Stimulated activated naive CD8-positive, alpha-beta T cell treated with anti-CD3 and anti-CD28 coated beads, Interleukin-15, amount 100 ng/mL, for 72 hours (primary cell): ENCODE measurements at regions not wholly inside any gene's neighbourhood (a gene's known extent, or its start where the extent isn't known, plus 50 kb on each side); places are given as distances from the start of the nearest gene placed in this dataset.

Source experiments
- ATAC-seq: fragments of 150-1000 bp; cut with Tn5 transposase; 2 replicates; pipeline ENCODE4 v1.10.0; 2021; ENCODE audit warnings: mild to moderate bottlenecking, moderate library complexity
- DNase-seq, 2 donors: peaks; one replicate each; pipeline ENCODE4 v3.0.0; 2021 to 2022
- H3K27ac Mint-ChIP-seq, 2 donors: one replicate each; pipeline ENCODE4 v1.8.0; 2022; ENCODE audit warnings: mild to moderate bottlenecking in 2 of 2, mixed read lengths in 2 of 2, moderate library complexity in 2 of 2
- H3K27me3 Mint-ChIP-seq: one replicate; pipeline ENCODE4 v1.8.0; 2022; ENCODE audit warnings: mixed read lengths
- H3K4me1 Mint-ChIP-seq: one replicate; pipeline ENCODE4 v1.8.0; 2022; ENCODE audit warnings: mild to moderate bottlenecking, mixed read lengths
- H3K4me3 Mint-ChIP-seq, 2 donors: one replicate each; pipeline ENCODE4 v1.8.0; 2022; ENCODE audit warnings: mild to moderate bottlenecking in 2 of 2, mixed read lengths in 2 of 2, moderate library complexity in 1 of 2
- H3K9me3 Mint-ChIP-seq, 2 donors: one replicate each; pipeline ENCODE4 v1.8.0; 2022; ENCODE audit warnings: mixed read lengths in 2 of 2

GRCh38 chr6:62714112-62714511, 428.1 kb upstream of the KHDRBS2 start:
- DNase-seq (no peak), ATAC-seq (no peak)
- Mint-ChIP-seq H3K27ac (no peak overlapping the region), H3K9me3 (peaks cover 4 to 9% of the 10 kb centered on the region in 2 donors), H3K4me3 (no peak overlapping the region), H3K27me3 (no peaks in the 10 kb centered on the region), H3K4me1 (no peaks in the 10 kb centered on the region)

GRCh38 chr6:62711750-62712149, 425.7 kb upstream of the KHDRBS2 start:
- Mint-ChIP-seq H3K27ac (no peak overlapping the region), H3K4me3 (no peak overlapping the region), H3K9me3 (peaks cover 7 to 14% of the 10 kb centered on the region in 2 donors), H3K27me3 (no peaks in the 10 kb centered on the region), H3K4me1 (no peaks in the 10 kb centered on the region)
- ATAC-seq, result no peak
- DNase-seq, result no peak

GRCh38 chr6:62707914-62708313, 421.9 kb upstream of the KHDRBS2 start:
- H3K27me3 Mint-ChIP-seq, result no peaks in the 10 kb centered on the region
- peaks cover 7 to 41% of the 10 kb centered on the region in 2 donors for H3K9me3 Mint-ChIP-seq
- DNase-seq (no peak), ATAC-seq (no peak)
- H3K4me1 Mint-ChIP-seq, result no peaks in the 10 kb centered on the region
- no peak overlapping the region for H3K4me3 Mint-ChIP-seq
- H3K27ac Mint-ChIP-seq, result no peak overlapping the region

GRCh38 chr6:62707156-62707555, 421.1 kb upstream of the KHDRBS2 start:
- DNase-seq (no peak), ATAC-seq (no peak)
- peaks cover 7 to 41% of the 10 kb centered on the region in 2 donors for H3K9me3 Mint-ChIP-seq
- H3K4me1 Mint-ChIP-seq, result no peaks in the 10 kb centered on the region
- no peak overlapping the region for H3K27ac Mint-ChIP-seq
- H3K27me3 Mint-ChIP-seq, result no peaks in the 10 kb centered on the region
- no peak overlapping the region for H3K4me3 Mint-ChIP-seq

GRCh38 chr6:62683063-62683462, 397.0 kb upstream of the KHDRBS2 start:
- H3K4me3 Mint-ChIP-seq, result no peak overlapping the region
- H3K4me1 Mint-ChIP-seq, result no peaks in the 10 kb centered on the region
- H3K27me3 Mint-ChIP-seq, result no peaks in the 10 kb centered on the region
- ATAC-seq (no peak), DNase-seq (no peak)
- no peak overlapping the region for H3K27ac Mint-ChIP-seq
- peaks cover 9 to 17% of the 10 kb centered on the region in 2 donors for H3K9me3 Mint-ChIP-seq

GRCh38 chr6:62681108-62681507, 395.1 kb upstream of the KHDRBS2 start:
- Mint-ChIP-seq H3K27me3 (no peaks in the 10 kb centered on the region), H3K4me3 (no peak overlapping the region), H3K9me3 (peaks cover 18 to 24% of the 10 kb centered on the region in 2 donors), H3K4me1 (no peaks in the 10 kb centered on the region), H3K27ac (no peak overlapping the region)
- DNase-seq (no peak), ATAC-seq (no peak)

- H3K9me3 Mint-ChIP-seq, result peaks cover 7 to 8% of the 10 kb centered on the region in 2 donors
- ATAC-seq, result no peak
- no peaks in the 10 kb centered on the region for H3K4me1 Mint-ChIP-seq
Observed at GRCh38 chr6:62672989-62673388, 387.0 kb upstream of the KHDRBS2 start.

GRCh38 chr6:62670490-62671223, 384.6 kb upstream of the KHDRBS2 start:
- DNase-seq (no peak), ATAC-seq (no peak)
- H3K27me3 Mint-ChIP-seq, result no peaks in the 10 kb centered on the region
- H3K4me1 Mint-ChIP-seq, result no peaks in the 10 kb centered on the region
- H3K9me3 Mint-ChIP-seq, result no peaks in the 10 kb centered on the region
- H3K27ac Mint-ChIP-seq, result no peak overlapping the region
- no peak overlapping the region for H3K4me3 Mint-ChIP-seq

More at GRCh38 chr6:62672989-62673388, 387.0 kb upstream of the KHDRBS2 start:
- Mint-ChIP-seq H3K27ac (no peak overlapping the region), H3K27me3 (no peaks in the 10 kb centered on the region), H3K4me3 (no peak overlapping the region)
- DNase-seq, result no peak

- ATAC-seq, result no peak
- DNase-seq, result no peak
- Mint-ChIP-seq H3K27me3 (no peaks in the 10 kb centered on the region), H3K4me3 (no peak overlapping the region), H3K4me1 (no peaks in the 10 kb centered on the region), H3K9me3 (no peaks in the 10 kb centered on the region), H3K27ac (no peak overlapping the region)
Observed at GRCh38 chr6:62669831-62670230, 383.8 kb upstream of the KHDRBS2 start.

GRCh38 chr6:62652692-62653328, 366.8 kb upstream of the KHDRBS2 start:
- peaks cover 20 to 41% of the 10 kb centered on the region in 2 donors for H3K9me3 Mint-ChIP-seq
- H3K4me3 Mint-ChIP-seq, result no peak overlapping the region
- H3K4me1 Mint-ChIP-seq, result no peaks in the 10 kb centered on the region
- no peak overlapping the region for H3K27ac Mint-ChIP-seq
- H3K27me3 Mint-ChIP-seq, result no peaks in the 10 kb centered on the region
- DNase-seq, result no peak
- no peak for ATAC-seq

- no peak for DNase-seq
- Mint-ChIP-seq H3K4me1 (no peaks in the 10 kb centered on the region), H3K27me3 (no peaks in the 10 kb centered on the region), H3K9me3 (peaks cover 41 to 55% of the 10 kb centered on the region in 2 donors), H3K4me3 (no peak overlapping the region), H3K27ac (no peak overlapping the region)
- no peak for ATAC-seq
Observed at GRCh38 chr6:62645274-62645673, 359.2 kb upstream of the KHDRBS2 start.

GRCh38 chr6:62640749-62641148, 354.7 kb upstream of the KHDRBS2 start:
- Mint-ChIP-seq H3K27ac (no peak overlapping the region), H3K27me3 (no peaks in the 10 kb centered on the region), H3K4me1 (no peaks in the 10 kb centered on the region), H3K9me3 (peaks cover 28 to 36% of the 10 kb centered on the region in 2 donors), H3K4me3 (no peak overlapping the region)
- ATAC-seq (no peak), DNase-seq (no peak)

GRCh38 chr6:62626661-62627060, 340.6 kb upstream of the KHDRBS2 start:
- Mint-ChIP-seq H3K9me3 (peaks cover 0 to 11% of the 10 kb centered on the region in 2 donors), H3K27ac (no peak overlapping the region), H3K4me3 (no peak overlapping the region), H3K27me3 (no peaks in the 10 kb centered on the region), H3K4me1 (no peaks in the 10 kb centered on the region)
- ATAC-seq (no peak), DNase-seq (no peak)

GRCh38 chr6:62623846-62624532, 338.0 kb upstream of the KHDRBS2 start:
- Mint-ChIP-seq H3K27ac (no peak overlapping the region), H3K27me3 (no peaks in the 10 kb centered on the region), H3K4me1 (no peaks in the 10 kb centered on the region), H3K9me3 (peaks cover 0 to 8% of the 10 kb centered on the region in 2 donors), H3K4me3 (no peak overlapping the region)
- ATAC-seq (no peak), DNase-seq (no peak)

GRCh38 chr6:62615366-62616015, 329.5 kb upstream of the KHDRBS2 start:
- Mint-ChIP-seq H3K27ac (no peak overlapping the region), H3K9me3 (peaks cover 31 to 42% of the 10 kb centered on the region in 2 donors), H3K4me1 (no peaks in the 10 kb centered on the region), H3K4me3 (no peak overlapping the region), H3K27me3 (no peaks in the 10 kb centered on the region)
- no peak for ATAC-seq
- DNase-seq, result no peak

GRCh38 chr6:62614442-62614841, 328.4 kb upstream of the KHDRBS2 start:
- Mint-ChIP-seq H3K9me3 (peaks cover 39 to 45% of the 10 kb centered on the region in 2 donors), H3K4me1 (no peaks in the 10 kb centered on the region), H3K27me3 (no peaks in the 10 kb centered on the region), H3K4me3 (no peak overlapping the region), H3K27ac (no peak overlapping the region)
- no peak for ATAC-seq
- DNase-seq, result no peak
